GM18870 (cell line): ENCODE measurements at regions not wholly inside any gene's neighbourhood (a gene's known extent, or its start where the extent isn't known, plus 50 kb on each side); places are given as distances from the start of the nearest gene placed in this dataset.
A peak's percentile ranks its signal among the peaks of the same experiment; 100 is the strongest.
"Not testable (repeated sequence)": the region's sequence is repeated elsewhere in the genome, so short reads cannot be mapped to it uniquely, and the experiment has no call there.

Experiments
- ATAC-seq: cut with Tn5 transposase; IDR thresholded peaks from one replicate; pipeline ENCODE4 v1.9.1; 2021; ENCODE audit warnings: moderate library complexity; ENCODE audit not compliant: unreplicated experiment

GRCh38 chr10:90018819-90019218 is 317.4 kb downstream of the KIF20B start:
- no peak for ATAC-seq

- ATAC-seq: no peak
These were observed 319.1 kb downstream of the KIF20B start for GRCh38 chr10:90020506-90020905.

DNA sequence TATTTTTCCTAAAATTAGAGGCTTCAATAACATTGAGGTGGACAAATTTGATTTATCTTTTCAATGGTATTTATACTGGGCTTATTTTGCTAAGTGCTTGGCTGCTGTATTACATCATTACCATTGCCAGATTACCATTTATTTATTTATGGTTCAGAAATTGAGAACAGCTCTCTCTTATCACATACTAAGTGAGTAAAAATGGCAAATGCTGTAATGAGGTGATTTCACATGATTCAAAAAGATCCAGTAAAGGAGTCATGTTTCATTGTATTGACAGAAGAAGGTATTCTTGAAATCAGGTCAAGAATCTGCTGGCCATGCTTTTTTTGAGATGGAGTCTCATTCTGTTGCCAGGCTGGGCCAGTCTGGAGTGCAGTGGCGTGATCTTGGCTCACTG is 322.6 kb downstream of the KIF20B start:
- ATAC-seq: no peak

DNA sequence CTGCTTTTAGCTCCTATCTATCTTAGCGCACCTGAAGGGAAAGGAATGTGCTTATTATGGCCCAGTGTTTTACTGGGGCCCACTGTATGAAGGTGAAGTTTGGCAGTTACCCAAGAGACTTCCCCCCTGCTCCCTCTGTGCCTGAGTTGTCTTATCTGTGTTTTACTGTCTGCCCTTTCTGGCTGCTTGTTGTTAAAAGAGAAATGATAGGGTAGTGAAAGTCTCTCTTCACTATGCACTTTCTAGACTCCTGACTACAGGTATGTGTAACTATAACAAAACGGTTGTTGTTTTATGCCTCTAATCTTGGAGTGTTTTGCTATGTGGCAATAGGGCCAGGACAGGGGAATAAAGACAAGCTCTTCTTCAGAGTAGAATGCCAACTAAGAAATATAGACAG is 326.9 kb downstream of the KIF20B start:
- no peak for ATAC-seq

DNA sequence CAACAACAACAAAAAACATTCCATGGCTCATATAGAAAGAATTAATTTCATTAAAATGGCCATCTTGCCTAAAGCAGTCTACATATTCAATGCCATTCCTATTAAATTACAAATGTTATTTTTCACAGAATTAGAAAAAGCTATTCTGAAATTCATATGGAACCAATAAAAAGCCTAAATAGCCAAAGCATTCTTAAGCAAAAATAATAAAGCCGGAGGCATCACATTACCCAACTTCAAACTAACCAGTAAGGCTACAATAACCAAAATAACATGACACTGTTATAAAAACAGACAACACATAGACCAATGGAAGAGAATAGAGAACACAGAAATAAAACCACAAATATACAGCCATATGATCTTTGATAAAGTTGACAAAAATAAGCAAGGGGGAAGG is 330.4 kb downstream of the KIF20B start:
- no peak for ATAC-seq

GRCh38 chr10:90032519-90032918 is 331.1 kb downstream of the KIF20B start:
- ATAC-seq: no peak

- not testable (repeated sequence) for ATAC-seq
These were observed 333.5 kb downstream of the KIF20B start for GRCh38 chr10:90034862-90035261.

DNA sequence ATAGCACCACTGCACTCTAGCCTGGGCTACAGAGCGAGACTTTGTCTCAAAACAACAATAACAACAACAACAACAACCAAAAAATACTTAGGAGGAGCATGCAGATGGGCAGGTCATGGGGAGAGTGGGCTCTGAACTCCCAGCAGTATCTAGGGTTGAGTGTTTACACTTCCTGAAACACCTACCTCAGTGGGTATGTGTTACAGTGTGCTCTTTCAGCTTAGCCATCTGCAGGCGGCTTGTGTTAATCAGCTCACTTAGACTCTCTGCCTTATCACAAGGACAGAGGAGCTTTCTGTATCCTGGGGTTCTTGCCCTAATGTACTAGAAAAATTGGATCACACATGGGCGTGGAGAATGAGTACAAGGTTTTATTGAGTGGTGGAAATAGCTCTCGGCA is 340.2 kb downstream of the KIF20B start:
- no peak for ATAC-seq

DNA sequence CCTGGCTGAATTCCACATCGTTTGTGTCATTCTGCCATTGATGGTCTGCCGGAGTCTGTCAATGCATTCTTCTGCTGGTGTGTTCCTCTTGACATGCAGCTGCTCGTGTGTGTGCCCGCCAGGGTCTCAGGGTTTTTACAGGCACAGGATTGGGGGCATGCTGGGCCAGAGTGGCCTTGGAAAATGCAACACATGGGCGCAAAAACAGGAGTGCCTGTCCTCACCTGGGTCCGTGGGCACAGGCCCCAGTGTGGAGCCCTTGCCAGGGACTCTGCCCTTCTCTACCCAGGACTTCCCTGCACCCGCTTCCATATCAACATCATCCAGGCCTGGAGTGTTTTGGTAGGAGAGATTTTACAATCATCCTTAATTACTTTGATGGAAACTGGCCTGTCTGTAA is 340.7 kb downstream of the KIF20B start:
- ATAC-seq: no peak

- ATAC-seq: peak; percentile 86
These were observed 345.9 kb downstream of the KIF20B start for GRCh38 chr10:90047243-90047729.

GRCh38 chr10:90051053-90051452 is 349.7 kb downstream of the KIF20B start:
- no peak for ATAC-seq

- peak; percentile 33 for ATAC-seq
These were observed 350.1 kb downstream of the KIF20B start for GRCh38 chr10:90051474-90051873.

- ATAC-seq: no peak
These were observed 361.4 kb downstream of the KIF20B start for GRCh38 chr10:90062786-90063185.

GRCh38 chr10:90064295-90064694 is 362.9 kb downstream of the KIF20B start:
- ATAC-seq: no peak

GRCh38 chr10:90066435-90066834 is 365.0 kb downstream of the KIF20B start:
- ATAC-seq: no peak

GRCh38 chr10:90075995-90076394 is 374.6 kb downstream of the KIF20B start:
- no peak for ATAC-seq

DNA sequence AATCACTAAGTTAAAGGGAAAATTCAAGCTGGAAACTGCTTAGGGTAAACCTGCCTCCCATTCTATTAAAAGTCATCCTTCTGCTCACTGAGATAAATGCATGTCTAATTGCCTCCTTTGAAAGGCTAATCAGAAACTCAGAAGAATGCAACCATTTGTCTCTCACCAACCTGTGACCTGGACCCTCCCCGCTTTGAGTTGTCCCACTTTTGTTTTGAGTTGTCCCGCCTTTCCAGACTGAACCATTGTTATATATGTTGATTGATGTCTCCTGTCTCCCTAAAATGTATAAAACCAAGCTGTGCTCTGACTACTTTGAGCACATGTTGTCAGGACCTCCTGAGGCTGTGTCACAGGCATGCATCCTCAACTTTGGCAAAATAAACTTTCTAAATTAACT is 378.4 kb downstream of the KIF20B start:
- ATAC-seq: no peak

DNA sequence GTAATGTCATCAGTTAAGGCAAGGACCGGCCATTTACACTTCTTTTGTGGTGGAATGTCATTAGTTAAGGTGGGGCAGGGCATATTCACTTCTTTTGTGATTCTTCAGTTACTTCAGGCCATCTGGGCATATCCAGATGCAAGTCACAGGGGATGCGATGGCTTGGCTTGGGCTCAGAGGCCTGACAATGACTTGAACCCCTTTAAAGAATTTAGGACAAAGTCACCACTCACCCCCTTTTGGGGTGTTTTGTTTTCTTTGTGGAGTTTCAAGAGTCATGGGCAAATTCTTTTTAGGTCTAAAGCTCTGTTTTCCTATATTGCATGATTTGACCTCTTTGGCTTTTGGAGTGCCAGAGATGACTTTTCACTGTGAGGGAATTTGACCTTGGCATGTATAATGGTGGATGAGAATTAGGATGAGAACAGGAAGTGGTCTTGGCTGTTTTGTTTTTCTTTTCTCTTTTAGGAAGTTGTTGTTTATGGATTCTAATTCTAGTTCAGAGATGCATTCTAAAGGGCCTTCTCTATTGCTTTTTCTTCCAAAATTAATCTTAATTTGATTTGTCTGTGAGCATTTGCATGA is 385.3 kb downstream of the KIF20B start:
- not testable (repeated sequence) for ATAC-seq

- ATAC-seq: peak; percentile 98
These were observed 386.0 kb downstream of the KIF20B start for GRCh38 chr10:90087197-90088023.

- no peak for ATAC-seq
These were observed 386.6 kb downstream of the KIF20B start for GRCh38 chr10:90088024-90088317.

GRCh38 chr10:90089719-90090118 is 388.3 kb downstream of the KIF20B start:
- ATAC-seq: no peak

DNA sequence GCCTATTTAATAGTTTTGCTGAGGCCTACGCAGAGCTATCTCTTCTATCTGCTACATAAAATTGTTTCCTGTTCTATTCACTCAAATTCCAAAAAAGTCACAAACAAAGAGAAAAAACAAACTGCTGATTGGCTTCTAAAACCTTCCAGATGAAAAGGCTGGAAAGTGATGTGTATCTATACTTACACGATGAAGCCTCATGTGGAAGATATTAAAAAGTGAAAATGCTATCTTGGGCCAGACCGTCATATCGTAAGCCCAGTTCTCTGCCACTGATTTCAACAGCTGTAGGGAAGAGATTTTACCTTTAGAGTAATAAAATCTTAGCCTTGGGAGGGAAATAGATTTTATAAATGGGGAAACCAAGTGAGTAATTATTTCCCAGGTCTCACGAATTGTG is 394.8 kb downstream of the KIF20B start:
- no peak for ATAC-seq

DNA sequence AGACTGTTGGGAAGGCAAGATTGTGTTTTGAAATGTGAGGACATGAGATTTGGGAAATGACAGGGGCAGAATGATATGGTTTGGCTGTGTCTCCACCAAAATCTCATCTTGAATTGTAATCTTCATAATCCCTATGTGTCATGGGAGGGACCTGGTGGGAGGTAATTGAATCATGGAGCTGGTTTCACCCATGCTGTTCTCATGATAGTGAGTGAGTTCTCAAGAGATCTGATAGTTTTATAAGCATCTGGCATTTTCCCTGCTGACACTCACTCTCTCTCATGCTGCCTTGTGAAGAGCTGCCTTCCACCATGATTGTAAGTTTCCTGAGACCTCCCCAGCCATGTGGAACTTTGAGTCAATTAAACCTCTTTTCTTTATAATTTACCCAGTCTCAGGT is 406.2 kb downstream of the KIF20B start:
- ATAC-seq: not testable (repeated sequence)
